ENCODE measurements at regions not wholly inside any gene's neighbourhood (a gene's known extent, or its start where the extent isn't known, plus 50 kb on each side); places are given as distances from the start of the nearest gene placed in this dataset.

DNA sequence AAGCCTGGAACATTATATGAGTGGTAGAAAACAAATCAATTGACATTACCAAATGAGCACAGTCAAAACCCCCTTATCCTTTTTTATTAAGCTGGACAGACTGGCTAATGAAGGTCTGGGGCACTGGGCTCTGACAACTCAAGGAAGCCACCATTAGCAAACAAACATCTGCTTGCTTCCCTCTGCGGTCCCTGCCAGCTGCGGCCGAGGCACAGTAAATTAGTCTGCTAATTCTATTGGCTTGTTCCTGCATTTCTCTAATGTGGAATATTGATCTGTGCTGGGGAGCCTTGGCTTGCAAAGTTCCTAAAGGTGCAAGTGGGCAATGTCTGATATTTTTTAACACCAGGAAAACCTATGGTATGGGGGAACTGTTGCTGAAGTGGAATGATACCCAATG, 300.3 kb downstream of the MTX2 start:
- no peak for DNase-seq
- intact Hi-C loops (cut with DNase I; ENCODE audit: low total_unique reads): no loop called here
- Histone ChIP-seq H3K4me1 (no peaks in the 10 kb centered on the region), H3K9me3 (no peaks in the 10 kb centered on the region), H3K27me3 (peaks cover 0 to 31% (median 8%) of the 10 kb centered on the region in 3 donors), H3K27ac (no peak overlapping the region), H3K4me3 (no peak overlapping the region), H3K36me3 (no peaks in the 10 kb centered on the region)
- WGBS, 5 donors: 76 to 88% (median 79%) methylated on average over 3 of the region's 3 CpGs
- TF ChIP-seq EP300 (IDR thresholded peaks at IDR 0.05) (no peak), POLR2A (IDR thresholded peaks at IDR 0.05) (no peak), POLR2AphosphoS5 (IDR thresholded peaks at IDR 0.05) (no peak), CTCF (IDR thresholded peaks at IDR 0.05) (no peak)

GRCh38 chr2:176573612-176574483, 304.6 kb downstream of the MTX2 start:
- no peak for DNase-seq
- 67 to 82% (median 78%) methylated on average over 4 of the region's 4 CpGs for WGBS, 5 donors
- H3K4me3 ChIP-seq: no peak overlapping the region
- TF ChIP-seq POLR2A (IDR thresholded peaks at IDR 0.05): no peak
- TF ChIP-seq EP300 (IDR thresholded peaks at IDR 0.05): no peak
- TF ChIP-seq POLR2AphosphoS5 (IDR thresholded peaks at IDR 0.05): no peak
- TF ChIP-seq CTCF (IDR thresholded peaks at IDR 0.05): no peak
- intact Hi-C loops (cut with DNase I; ENCODE audit: low total_unique reads): no loop called here
- H3K4me1 ChIP-seq: no peaks in the 10 kb centered on the region
- H3K9me3 ChIP-seq: no peaks in the 10 kb centered on the region
- peaks cover 0 to 9% (median 0%) of the 10 kb centered on the region in 3 donors for H3K27me3 ChIP-seq
- H3K27ac ChIP-seq: no peak overlapping the region
- no peaks in the 10 kb centered on the region for H3K36me3 ChIP-seq

DNA sequence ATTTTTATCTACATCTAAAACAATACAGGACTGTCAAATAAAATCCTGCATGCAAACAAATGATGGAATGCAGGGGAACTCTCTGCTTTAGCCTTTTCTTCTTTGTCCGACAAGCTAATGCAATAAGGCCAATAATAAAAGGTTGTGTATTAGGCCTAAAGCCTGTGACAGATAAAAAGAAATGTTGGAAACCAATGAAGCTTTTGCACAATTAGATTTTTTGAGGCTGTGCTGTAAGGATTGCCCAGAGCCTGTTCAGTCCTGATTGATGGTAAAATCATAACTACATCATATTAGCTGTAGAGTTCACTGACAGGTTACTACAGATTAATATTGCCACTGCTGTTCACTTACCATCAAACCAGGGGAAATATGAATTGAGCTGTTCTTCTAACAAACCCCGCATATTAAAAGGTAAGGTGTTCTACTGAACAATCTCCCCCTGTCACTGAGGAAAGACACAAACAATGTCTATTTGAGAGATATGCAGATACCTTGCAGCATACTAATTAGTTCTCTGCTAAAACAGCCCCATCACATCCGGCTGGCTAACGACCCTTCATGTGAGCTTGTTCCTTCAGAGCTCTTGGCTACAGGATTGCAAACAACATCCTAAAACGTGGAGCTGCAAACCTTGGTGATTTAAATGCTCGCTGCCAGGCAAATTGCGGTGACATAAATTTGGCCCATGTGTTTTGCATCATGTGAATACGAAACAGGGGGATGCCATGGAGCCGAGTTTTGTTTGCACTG, 305.4 kb downstream of the MTX2 start:
- TF ChIP-seq POLR2A (IDR thresholded peaks at IDR 0.05) (no peak), EP300 (IDR thresholded peaks at IDR 0.05) (no peak), POLR2AphosphoS5 (IDR thresholded peaks at IDR 0.05) (no peak), CTCF (IDR thresholded peaks at IDR 0.05) (no peak)
- intact Hi-C loops (cut with DNase I; ENCODE audit: low total_unique reads): no loop called here

GRCh38 chr2:176575237-176575744, 306.0 kb downstream of the MTX2 start:
- H3K4me3 ChIP-seq: no peak overlapping the region
- no peaks in the 10 kb centered on the region for H3K4me1 ChIP-seq
- intact Hi-C loops (cut with DNase I; ENCODE audit: low total_unique reads): no loop called here
- H3K36me3 ChIP-seq: no peaks in the 10 kb centered on the region
- H3K9me3 ChIP-seq: no peaks in the 10 kb centered on the region
- no peak for DNase-seq
- TF ChIP-seq POLR2AphosphoS5 (IDR thresholded peaks at IDR 0.05) (no peak), CTCF (IDR thresholded peaks at IDR 0.05) (no peak), POLR2A (IDR thresholded peaks at IDR 0.05) (no peak), EP300 (IDR thresholded peaks at IDR 0.05) (no peak)
- WGBS, 5 donors: 66 to 81% (median 73%) methylated on average over 6 of the region's 6 CpGs
- no peak overlapping the region for H3K27ac ChIP-seq
- peaks cover 0 to 9% (median 0%) of the 10 kb centered on the region in 3 donors for H3K27me3 ChIP-seq

More for the DNA sequence above, 305.4 kb downstream of the MTX2 start:
- 77 to 83% (median 77%) methylated on average over 9 of the region's 9 CpGs for WGBS, 5 donors
- no peak overlapping the region for H3K4me3 ChIP-seq
- peaks cover 0 to 9% (median 0%) of the 10 kb centered on the region in 3 donors for H3K27me3 ChIP-seq
- no peaks in the 10 kb centered on the region for H3K36me3 ChIP-seq
- no peaks in the 10 kb centered on the region for H3K9me3 ChIP-seq
- H3K27ac ChIP-seq: no peak overlapping the region
- no peaks in the 10 kb centered on the region for H3K4me1 ChIP-seq
- no peak for DNase-seq

All from stomach (tissue), 8 donors.